Type B pancreatic cell (in vitro differentiated cells): ENCODE measurements at regions not wholly inside any gene's neighbourhood (a gene's known extent, or its start where the extent isn't known, plus 50 kb on each side); places are given as distances from the start of the nearest gene placed in this dataset.

Experiments used
- DNase-seq: peaks from one replicate; pipeline ENCODE4 v3.0.0; 2021; ENCODE audit warnings: mixed read lengths; ENCODE audit not compliant: unreplicated experiment; ENCODE audit errors: extremely low spot score
- H3K27ac Mint-ChIP-seq: 2 replicates; pipeline ENCODE4 v1.8.0; 2021; ENCODE audit warnings: mild to moderate bottlenecking, mixed read lengths
- H3K27me3 Mint-ChIP-seq: 2 replicates; pipeline ENCODE4 v1.8.0; 2021; ENCODE audit warnings: mixed read lengths
- H3K36me3 Mint-ChIP-seq: 2 replicates; pipeline ENCODE4 v1.8.0; 2021; ENCODE audit warnings: mixed read lengths
- H3K4me1 Mint-ChIP-seq: one replicate; pipeline ENCODE4 v1.8.0; 2021; ENCODE audit warnings: mixed read lengths; ENCODE audit not compliant: unreplicated experiment
- H3K4me3 Mint-ChIP-seq: 2 replicates; pipeline ENCODE4 v1.8.0; 2021; ENCODE audit warnings: mild to moderate bottlenecking, mixed read lengths
- H3K9me3 Mint-ChIP-seq: 2 replicates; pipeline ENCODE4 v1.8.0; 2021; ENCODE audit warnings: mixed read lengths
- TF ChIP-seq, protein P1 (sequence below): fragments of 200-600 bp; sonication (generic); conservative IDR thresholded peaks from 2 replicates; pipeline ENCODE4 v1.5.0; 2021; ENCODE audit warnings: antibody characterized with exemption, mild to moderate bottlenecking

GRCh38 chr2:128941751-128942150, 623.1 kb upstream of the HS6ST1 start:
- H3K9me3 Mint-ChIP-seq: no peaks in the 10 kb centered on the region
- DNase-seq: no peak
- no peak overlapping the region for H3K27ac Mint-ChIP-seq
- TF ChIP-seq, protein P1, sequence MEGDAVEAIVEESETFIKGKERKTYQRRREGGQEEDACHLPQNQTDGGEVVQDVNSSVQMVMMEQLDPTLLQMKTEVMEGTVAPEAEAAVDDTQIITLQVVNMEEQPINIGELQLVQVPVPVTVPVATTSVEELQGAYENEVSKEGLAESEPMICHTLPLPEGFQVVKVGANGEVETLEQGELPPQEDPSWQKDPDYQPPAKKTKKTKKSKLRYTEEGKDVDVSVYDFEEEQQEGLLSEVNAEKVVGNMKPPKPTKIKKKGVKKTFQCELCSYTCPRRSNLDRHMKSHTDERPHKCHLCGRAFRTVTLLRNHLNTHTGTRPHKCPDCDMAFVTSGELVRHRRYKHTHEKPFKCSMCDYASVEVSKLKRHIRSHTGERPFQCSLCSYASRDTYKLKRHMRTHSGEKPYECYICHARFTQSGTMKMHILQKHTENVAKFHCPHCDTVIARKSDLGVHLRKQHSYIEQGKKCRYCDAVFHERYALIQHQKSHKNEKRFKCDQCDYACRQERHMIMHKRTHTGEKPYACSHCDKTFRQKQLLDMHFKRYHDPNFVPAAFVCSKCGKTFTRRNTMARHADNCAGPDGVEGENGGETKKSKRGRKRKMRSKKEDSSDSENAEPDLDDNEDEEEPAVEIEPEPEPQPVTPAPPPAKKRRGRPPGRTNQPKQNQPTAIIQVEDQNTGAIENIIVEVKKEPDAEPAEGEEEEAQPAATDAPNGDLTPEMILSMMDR: no peak
- no peak overlapping the region for H3K4me3 Mint-ChIP-seq
- no peaks in the 10 kb centered on the region for H3K36me3 Mint-ChIP-seq
- peaks cover 8% of the 10 kb centered on the region for H3K27me3 Mint-ChIP-seq
- H3K4me1 Mint-ChIP-seq: no peaks in the 10 kb centered on the region

- TF ChIP-seq, protein P1: no peak
- Mint-ChIP-seq H3K27ac (no peak overlapping the region), H3K27me3 (peaks cover 13% of the 10 kb centered on the region), H3K4me3 (no peak overlapping the region), H3K36me3 (no peaks in the 10 kb centered on the region), H3K9me3 (peaks cover 5% of the 10 kb centered on the region), H3K4me1 (no peaks in the 10 kb centered on the region)
- no peak for DNase-seq
Observed at GRCh38 chr2:128949360-128949759, 630.7 kb upstream of the HS6ST1 start.

DNA sequence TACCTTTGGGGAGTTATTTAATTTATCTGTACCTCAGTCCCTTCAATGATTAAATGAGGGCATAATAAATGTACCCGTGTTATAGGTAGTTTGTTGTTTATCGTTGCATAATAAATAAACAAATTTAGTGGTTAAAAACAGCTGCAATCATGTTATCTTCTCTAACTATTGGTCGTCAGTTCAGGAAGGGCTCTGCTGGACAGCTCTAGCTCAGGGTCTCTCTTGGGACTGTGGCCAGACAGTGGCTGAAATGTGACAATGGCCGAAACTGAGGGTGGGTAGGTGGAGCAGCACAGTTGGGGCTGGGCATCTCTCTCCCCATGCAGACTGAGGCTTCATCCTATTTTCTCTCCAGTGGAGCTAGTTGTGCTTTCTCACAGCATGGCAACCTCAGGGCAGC, 632.1 kb upstream of the HS6ST1 start:
- DNase-seq: no peak
- Mint-ChIP-seq H3K27me3 (peaks cover 13% of the 10 kb centered on the region), H3K4me1 (no peaks in the 10 kb centered on the region), H3K27ac (no peak overlapping the region), H3K4me3 (no peak overlapping the region), H3K9me3 (peaks cover 5% of the 10 kb centered on the region), H3K36me3 (no peaks in the 10 kb centered on the region)
- TF ChIP-seq, protein P1: no peak

DNA sequence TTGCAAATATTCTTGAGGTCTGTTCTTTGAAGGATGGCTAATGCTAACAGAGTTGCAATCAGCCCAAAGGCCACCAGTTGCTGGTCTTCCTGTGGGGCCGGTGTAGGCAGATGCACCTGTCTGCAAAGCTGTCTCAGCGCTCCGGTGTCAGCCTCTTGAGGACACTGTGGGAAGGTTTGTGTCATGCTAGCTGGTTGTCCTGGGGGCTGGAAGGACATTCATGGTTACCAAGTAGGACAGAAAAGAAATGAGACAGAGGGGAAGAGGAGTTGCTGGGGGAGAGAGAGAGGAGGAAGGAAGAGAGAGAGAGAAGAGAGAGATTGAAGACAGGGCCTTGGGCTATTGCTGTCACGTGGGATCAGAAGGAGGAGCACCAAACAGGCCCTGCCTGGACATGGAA, 639.6 kb upstream of the HS6ST1 start:
- no peak overlapping the region for H3K4me3 Mint-ChIP-seq
- H3K9me3 Mint-ChIP-seq: peaks cover 10% of the 10 kb centered on the region
- peaks cover 8% of the 10 kb centered on the region for H3K27me3 Mint-ChIP-seq
- H3K4me1 Mint-ChIP-seq: no peaks in the 10 kb centered on the region
- no peak for DNase-seq
- TF ChIP-seq, protein P1: no peak
- H3K36me3 Mint-ChIP-seq: no peaks in the 10 kb centered on the region
- no peak overlapping the region for H3K27ac Mint-ChIP-seq

DNA sequence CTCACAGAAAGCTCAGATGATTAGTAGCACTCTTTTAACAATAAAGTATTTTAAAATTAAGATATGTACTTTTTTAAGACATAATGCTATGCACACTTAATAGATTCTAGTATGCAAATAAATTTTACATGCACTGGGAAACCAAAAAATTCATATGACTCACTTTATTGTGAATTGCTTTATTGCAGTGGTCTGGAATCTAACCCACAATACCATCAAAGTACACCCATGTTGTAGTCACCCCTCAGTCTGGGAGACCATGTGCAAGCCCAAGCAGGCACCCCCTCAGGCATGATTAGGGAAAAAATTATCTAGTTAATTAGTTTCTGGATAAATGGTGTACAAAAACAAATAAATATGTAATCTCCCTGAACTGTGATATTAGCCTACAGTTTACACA, 649.0 kb upstream of the HS6ST1 start:
- Mint-ChIP-seq H3K4me3 (no peak overlapping the region), H3K9me3 (no peaks in the 10 kb centered on the region), H3K36me3 (no peaks in the 10 kb centered on the region), H3K27me3 (no peaks in the 10 kb centered on the region), H3K27ac (no peak overlapping the region), H3K4me1 (no peaks in the 10 kb centered on the region)
- no peak for DNase-seq
- TF ChIP-seq, protein P1: no peak

GRCh38 chr2:128969374-128969773, 650.7 kb upstream of the HS6ST1 start:
- no peaks in the 10 kb centered on the region for H3K4me1 Mint-ChIP-seq
- H3K27ac Mint-ChIP-seq: no peak overlapping the region
- H3K4me3 Mint-ChIP-seq: no peak overlapping the region
- no peak for DNase-seq
- TF ChIP-seq, protein P1: no peak
- no peaks in the 10 kb centered on the region for H3K9me3 Mint-ChIP-seq
- no peaks in the 10 kb centered on the region for H3K36me3 Mint-ChIP-seq
- peaks cover 5% of the 10 kb centered on the region for H3K27me3 Mint-ChIP-seq
